ENCODE measurements at regions not wholly inside any gene's neighbourhood (a gene's known extent, or its start where the extent isn't known, plus 50 kb on each side); places are given as distances from the start of the nearest gene placed in this dataset.

- no peak for FAIRE-seq
Observed at GRCh38 chr3:72317491-72317890, 530.8 kb downstream of the SHQ1 start.

GRCh38 chr3:72316501-72317279 lies 531.6 kb downstream of the SHQ1 start:
- FAIRE-seq = no peak

GRCh38 chr3:72313308-72313707 lies 528.4 kb upstream of the PROK2 start:
- FAIRE-seq = no peak

- FAIRE-seq = no peak
Observed at GRCh38 chr3:72312339-72312738, 527.4 kb upstream of the PROK2 start.

- no peak for FAIRE-seq
Observed at GRCh38 chr3:72311425-72311824, 526.5 kb upstream of the PROK2 start.

- FAIRE-seq = no peak
Observed at GRCh38 chr3:72310419-72311380, 525.8 kb upstream of the PROK2 start.

- FAIRE-seq = no peak
Observed at GRCh38 chr3:72309661-72310418, 524.9 kb upstream of the PROK2 start.

GRCh38 chr3:72308641-72309040 lies 523.7 kb upstream of the PROK2 start:
- FAIRE-seq = no peak

- no peak for FAIRE-seq
Observed at GRCh38 chr3:72307438-72308115, 522.6 kb upstream of the PROK2 start.

GRCh38 chr3:72306800-72307341 lies 521.9 kb upstream of the PROK2 start:
- FAIRE-seq = no peak

GRCh38 chr3:72303926-72304325 lies 519.0 kb upstream of the PROK2 start:
- FAIRE-seq = no peak

GRCh38 chr3:72301779-72302178 lies 516.8 kb upstream of the PROK2 start:
- FAIRE-seq = no peak

GRCh38 chr3:72300621-72301020 lies 515.7 kb upstream of the PROK2 start:
- no peak for FAIRE-seq

- no peak for FAIRE-seq
Observed at GRCh38 chr3:72299823-72300222, 514.9 kb upstream of the PROK2 start.

- no peak for FAIRE-seq
Observed at GRCh38 chr3:72299321-72299802, 514.4 kb upstream of the PROK2 start.

GRCh38 chr3:72298201-72299152 lies 513.5 kb upstream of the PROK2 start:
- no peak for FAIRE-seq

- no peak for FAIRE-seq
Observed at GRCh38 chr3:72297481-72297880, 512.5 kb upstream of the PROK2 start.

- no peak for FAIRE-seq
Observed at GRCh38 chr3:72296477-72297111, 511.6 kb upstream of the PROK2 start.

- no peak for FAIRE-seq
Observed at GRCh38 chr3:72295962-72296450, 511.1 kb upstream of the PROK2 start.
